Esophagus muscularis mucosa (tissue), 3 donors: ENCODE measurements at regions not wholly inside any gene's neighbourhood (a gene's known extent, or its start where the extent isn't known, plus 50 kb on each side); places are given as distances from the start of the nearest gene placed in this dataset.

ENCODE experiments used
- POLR2AphosphoS5 ChIP-seq, 2 donors: sonication (generic); formaldehyde crosslinking; IDR thresholded peaks; one replicate each; pipeline ENCODE4 v1.6.1; 2017; ENCODE audit warnings: antibody characterized with exemption in 2 of 2
- TF ChIP-seq, protein P1 (sequence below), 3 experiments: fragments of 200-600 bp in 2 of 3; fragments of 450-650 bp in 1 of 3; sonication (generic) in 2 of 3; IDR thresholded peaks; one replicate each; pipeline ENCODE4 v1.5.1; 2017 to 2019; ENCODE audit warnings: antibody characterized with exemption in 3 of 3, mild to moderate bottlenecking in 2 of 3, moderate library complexity in 1 of 3

DNA sequence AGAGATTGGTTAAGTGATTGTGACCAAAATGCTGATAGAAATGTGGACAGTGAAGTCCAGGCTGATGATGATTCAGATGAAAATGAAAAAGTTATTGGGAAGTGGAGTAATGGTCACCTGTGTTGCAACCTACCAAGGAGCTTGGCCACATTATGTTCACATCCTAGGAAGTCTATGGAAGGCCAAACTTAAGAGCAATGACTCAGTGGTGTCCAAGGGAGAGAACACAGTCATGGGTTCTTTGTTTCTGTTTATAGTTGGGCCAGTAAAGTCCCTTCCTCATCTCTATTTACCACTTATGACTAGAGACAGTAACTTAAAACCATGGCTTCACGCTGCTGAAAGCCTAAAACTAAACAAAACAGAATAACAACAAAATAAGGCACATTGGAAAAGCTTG lies 555.3 kb upstream of the DAB2 start:
- TF ChIP-seq POLR2AphosphoS5 (IDR thresholded peaks at IDR 0.05): no peak
- TF ChIP-seq, protein P1, sequence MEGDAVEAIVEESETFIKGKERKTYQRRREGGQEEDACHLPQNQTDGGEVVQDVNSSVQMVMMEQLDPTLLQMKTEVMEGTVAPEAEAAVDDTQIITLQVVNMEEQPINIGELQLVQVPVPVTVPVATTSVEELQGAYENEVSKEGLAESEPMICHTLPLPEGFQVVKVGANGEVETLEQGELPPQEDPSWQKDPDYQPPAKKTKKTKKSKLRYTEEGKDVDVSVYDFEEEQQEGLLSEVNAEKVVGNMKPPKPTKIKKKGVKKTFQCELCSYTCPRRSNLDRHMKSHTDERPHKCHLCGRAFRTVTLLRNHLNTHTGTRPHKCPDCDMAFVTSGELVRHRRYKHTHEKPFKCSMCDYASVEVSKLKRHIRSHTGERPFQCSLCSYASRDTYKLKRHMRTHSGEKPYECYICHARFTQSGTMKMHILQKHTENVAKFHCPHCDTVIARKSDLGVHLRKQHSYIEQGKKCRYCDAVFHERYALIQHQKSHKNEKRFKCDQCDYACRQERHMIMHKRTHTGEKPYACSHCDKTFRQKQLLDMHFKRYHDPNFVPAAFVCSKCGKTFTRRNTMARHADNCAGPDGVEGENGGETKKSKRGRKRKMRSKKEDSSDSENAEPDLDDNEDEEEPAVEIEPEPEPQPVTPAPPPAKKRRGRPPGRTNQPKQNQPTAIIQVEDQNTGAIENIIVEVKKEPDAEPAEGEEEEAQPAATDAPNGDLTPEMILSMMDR (IDR thresholded peaks at IDR 0.05): no peak
